Stimulated activated CD4-positive, alpha-beta T cell treated with anti-CD3 and anti-CD28 coated beads, Interleukin-2, amount 100 ng/mL, for 24 hours (primary cell): ENCODE measurements at regions not wholly inside any gene's neighbourhood (a gene's known extent, or its start where the extent isn't known, plus 50 kb on each side); places are given as distances from the start of the nearest gene placed in this dataset.
"Not testable (repeated sequence)": the region's sequence is repeated elsewhere in the genome, so short reads cannot be mapped to it uniquely, and the experiment has no call there.

Experiments used
- DNase-seq, 2 donors: peaks; one replicate each; pipeline ENCODE4 v3.0.0-alpha.2; 2020

- DNase-seq: no peak
These were observed 186.9 kb upstream of the SALL3 start for GRCh38 chr18:78792736-78793135.

- no peak for DNase-seq
These were observed 186.1 kb upstream of the SALL3 start for GRCh38 chr18:78793313-78794070.

- no peak for DNase-seq
These were observed 185.6 kb upstream of the SALL3 start for GRCh38 chr18:78794071-78794430.

DNA sequence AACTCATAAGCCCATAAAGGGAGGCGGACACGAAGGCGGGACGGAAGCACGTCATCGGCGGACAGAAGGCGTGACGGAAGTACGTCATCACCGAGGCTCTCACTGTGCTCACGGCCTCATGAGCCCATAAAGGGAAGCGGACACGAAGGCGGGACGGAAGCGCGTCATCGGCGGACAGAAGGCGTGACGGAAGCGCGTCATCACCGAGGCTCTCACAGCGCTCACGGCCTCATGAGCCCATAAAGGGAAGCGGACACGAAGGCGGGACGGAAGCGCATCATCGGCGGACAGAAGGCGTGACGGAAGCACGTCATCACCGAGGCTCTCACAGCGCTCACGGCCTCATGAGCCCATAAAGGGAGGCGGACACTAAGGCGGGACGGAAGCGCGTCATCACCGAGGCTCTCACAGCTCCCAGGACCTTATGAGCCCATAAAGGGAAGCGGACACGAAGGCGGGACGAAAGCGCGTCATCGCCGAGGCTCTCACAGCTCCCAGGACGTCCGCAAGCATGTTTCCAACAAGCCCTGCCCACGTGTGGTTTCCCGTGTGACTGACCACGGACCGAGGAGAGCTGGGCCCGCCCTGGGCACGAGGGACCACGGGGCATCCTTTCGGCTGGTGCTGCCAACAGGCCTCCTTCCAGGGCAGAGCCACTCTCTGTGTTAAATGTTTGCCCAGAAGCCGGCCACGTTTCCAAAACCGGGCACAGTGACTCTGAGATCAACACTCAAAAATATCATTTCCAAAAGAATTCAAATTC is 182.7 kb upstream of the SALL3 start:
- DNase-seq: no peak

GRCh38 chr18:78797499-78797898 is 182.1 kb upstream of the SALL3 start:
- DNase-seq: no peak

- DNase-seq: no peak
These were observed 181.0 kb upstream of the SALL3 start for GRCh38 chr18:78798402-78799175.

DNA sequence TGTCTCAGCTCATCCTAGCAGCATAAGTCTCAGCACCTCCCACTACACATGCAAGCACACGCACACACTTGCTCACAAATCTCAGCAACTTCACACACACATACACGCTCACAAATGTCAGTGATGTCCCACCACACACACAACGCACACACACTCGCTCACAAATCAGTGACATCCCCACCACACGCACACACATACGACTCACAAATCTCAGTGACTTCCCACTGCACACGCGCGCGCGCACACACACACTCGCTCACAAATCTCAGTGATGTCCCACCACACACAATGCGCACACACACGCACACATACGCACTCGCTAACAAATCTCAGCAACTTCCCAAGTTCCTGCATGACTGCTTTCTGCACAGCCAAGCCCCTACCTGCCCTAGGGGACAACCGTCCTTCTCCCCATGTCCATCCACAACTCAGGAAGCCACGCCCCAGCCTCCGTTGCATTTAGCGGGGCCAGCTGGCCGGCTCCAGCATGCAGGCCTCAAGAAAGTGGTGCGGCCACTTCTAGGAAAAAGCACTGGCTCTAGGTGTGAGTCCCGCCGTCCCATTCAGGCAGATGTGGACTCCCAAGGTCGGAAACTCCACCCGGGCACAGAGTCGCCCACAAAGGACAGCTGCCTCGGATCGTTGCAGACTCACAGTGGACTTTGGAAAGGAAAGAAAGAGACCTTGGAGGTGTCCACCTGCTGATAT is 180.1 kb upstream of the SALL3 start:
- DNase-seq: no peak

DNA sequence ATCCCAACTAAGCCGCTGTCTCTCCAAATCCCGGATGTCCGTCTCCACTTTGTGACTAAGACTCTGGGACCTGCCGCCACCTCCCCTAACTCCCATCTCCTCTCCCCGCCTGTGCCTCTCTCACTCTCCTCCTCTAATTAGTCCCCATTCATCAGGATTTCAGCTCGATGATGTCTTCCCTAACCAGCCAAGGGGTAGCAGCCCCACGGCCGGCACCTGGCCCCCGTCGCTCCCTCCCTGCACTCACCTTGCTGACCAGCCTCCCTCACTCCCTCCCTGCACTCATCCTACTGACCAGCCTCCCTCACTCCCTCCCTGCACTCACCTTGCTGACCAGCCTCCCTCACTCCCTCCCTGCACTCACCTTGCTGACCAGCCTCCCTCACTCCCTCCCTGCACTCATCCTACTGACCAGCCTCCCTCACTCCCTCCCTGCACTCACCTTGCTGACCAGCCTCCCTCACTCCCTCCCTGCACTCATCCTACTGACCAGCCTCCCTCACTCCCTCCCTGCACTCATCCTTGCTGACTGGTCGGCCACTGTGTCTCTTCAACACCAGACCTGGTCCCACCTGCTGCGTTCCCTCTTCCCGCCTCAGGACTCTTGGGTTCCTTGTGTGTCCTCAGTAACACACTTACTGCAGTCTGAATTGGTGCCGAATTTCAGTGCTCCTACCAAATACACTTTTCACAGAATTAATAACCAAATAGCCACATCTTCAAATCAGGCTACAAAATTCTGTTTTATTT is 179.3 kb upstream of the SALL3 start:
- not testable (repeated sequence) for DNase-seq

DNA sequence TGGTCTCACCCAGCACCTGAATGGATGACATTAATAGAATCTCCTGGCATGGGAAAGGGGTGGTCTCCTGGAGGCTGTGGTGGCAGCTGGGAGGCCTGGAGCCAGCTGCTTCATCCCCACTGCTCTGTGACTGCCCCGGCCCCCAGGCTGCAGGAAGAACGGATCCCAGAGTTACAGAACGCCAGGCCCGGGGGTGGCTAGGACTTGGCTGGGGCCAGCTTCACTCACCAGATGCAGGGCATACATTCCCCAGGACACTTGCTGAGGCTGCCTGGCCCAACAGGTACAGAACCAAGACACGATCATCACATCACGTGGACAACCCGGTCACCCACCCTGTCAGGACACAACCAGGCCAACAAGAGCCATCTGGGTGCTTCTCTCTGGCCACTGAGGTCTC is 178.6 kb upstream of the SALL3 start:
- DNase-seq: no peak

DNA sequence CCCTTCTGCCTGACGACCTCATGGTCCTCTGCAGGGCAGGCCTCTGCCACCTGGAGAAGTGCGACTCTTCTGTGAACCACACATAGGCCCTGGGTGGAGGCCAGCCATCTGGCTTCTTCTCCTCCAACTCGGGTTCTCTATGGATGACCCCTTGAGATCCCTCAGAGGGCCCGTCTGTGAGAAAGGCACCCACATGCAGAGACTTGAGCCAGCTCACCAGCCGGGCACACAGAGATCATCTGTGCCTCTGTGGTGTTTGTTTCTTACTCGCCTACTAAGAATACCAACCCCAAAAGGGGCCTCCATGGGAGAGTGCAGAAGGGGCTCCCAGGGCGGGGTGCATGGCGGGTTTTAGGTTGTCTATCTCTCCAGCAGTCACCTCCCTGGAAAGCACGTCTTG is 176.5 kb upstream of the SALL3 start:
- no peak for DNase-seq

DNA sequence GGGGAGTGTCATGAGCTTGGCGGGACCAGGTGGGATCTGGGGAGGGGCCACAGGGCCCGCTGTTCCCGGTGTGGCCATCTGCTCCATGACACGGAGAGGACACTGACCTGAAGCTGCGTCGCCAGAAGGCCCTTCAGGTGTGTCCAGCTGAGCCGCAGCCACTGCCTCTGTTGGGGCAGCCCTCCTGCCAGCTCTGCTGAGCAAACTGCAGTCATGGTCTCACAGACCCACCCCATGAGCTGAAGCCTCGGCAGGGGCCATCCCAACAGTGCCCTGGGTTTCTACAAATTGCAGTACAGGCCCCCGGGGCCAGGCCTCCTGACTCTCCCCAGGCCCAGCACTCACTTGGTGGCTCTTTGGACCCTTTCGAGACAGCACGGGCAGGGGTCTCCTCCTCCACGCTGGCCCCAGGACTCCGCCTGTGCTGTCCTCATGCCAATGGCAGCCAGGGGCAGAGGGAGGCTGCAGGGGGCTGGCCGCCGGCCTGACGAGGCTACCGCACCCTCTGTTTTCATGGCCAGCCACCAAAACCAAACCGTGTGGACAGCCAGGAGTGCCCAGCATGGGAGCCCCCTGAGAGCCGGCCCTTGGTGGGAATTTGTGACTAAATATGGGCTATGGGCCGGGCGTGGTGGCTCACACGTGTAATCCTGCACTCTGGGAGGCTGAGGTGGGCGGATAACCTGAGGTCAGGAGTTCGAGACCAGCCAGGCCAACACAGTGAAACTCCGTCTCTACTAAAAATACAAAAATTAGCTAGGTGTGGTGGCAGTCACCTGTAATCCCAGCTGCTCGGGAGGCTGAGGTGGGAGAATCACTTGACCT is 175.2 kb upstream of the SALL3 start:
- no peak for DNase-seq

DNA sequence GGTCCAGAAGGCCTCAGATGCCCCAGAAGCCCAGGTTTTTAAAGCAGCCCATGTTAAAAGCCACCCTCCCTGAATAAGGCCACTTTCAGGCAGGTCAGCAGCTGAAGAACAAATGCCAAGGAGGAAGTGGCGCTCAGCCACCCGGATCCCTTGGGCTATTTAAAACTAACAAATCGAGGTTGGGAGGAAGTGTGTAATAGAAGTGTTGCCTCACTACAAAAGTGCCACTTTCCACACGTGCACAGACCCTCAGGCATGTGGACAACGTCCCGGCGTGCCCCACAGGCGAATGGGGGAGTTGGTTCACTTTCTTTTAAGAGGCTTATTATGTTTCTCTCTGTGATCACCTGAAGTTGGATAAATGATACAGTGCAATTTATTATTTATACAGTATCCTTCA is 173.8 kb upstream of the SALL3 start:
- DNase-seq: no peak

GRCh38 chr18:78807668-78808067 is 171.9 kb upstream of the SALL3 start:
- no peak for DNase-seq

DNA sequence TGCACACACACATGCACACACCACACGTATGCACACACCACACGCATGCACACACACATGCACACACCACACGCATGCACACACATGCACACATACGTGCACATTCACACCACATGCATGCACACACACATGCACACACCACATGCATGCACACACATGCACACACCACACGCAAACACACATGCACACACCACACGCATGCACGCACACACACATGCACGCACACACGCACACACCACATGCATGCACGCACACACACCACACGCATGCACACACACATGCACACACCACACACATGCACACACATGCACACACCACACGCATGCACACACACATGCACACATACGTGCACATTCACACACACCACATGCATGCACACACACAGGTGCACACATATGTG is 169.8 kb upstream of the SALL3 start:
- DNase-seq: no peak

DNA sequence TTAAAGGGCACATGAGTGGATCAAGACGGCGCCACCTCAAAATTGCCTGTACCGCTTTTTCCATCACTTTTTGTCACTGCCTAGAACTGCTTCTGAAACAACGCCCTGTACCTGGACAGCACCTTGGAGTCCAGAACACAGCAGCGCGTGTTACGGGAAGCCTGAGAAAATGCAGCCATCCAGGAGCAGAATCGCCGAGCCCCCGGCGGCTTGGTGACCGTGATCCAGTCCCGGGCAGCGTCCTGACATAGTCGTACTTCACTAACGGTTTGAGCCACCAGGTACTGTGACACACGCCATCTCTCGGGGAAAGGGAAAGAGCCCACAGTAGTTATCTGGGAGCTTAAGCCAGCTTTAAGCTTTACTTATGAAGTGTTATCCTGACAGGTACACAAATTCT is 168.9 kb upstream of the SALL3 start:
- no peak for DNase-seq

DNA sequence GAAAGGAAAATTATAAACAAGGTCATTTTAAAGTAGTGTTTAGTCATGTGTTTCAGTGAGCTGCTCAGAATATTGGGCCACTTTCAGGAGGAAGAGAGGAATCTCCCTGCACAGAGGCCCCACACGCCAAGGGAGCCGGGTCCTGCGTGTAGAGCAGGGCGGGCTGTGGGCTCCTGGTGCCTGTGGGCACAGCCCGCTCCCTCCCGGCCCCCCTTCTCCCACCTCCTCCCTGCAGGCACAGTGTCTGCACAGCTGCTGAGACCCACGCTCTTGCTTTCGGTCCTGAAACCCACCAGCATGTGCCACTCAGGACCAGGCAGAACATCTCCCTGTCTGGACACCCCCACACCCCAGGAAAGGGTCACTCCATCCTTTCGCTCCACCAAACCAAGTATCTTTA is 167.6 kb upstream of the SALL3 start:
- DNase-seq: no peak

DNA sequence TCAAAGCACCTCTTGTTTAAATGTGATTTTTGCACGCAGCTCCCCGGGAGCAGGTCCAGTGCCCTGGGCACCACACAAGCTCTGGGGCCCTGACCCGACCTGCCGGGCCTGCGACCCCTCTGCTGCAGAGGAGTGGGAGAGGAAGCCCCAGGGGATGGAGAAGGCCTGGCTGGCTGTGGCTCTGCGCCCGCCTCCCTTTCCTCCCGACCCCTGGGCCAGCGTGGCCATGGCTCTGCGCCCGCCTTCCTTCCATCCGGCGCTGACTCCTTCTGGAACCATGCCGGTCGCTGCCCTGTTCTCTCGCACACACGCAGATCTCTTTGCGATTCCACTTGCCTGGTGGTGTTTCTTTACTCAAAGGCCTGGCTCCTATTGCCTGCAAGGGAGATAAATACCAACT is 166.5 kb upstream of the SALL3 start:
- no peak for DNase-seq

- DNase-seq: no peak
These were observed 165.5 kb upstream of the SALL3 start for GRCh38 chr18:78813936-78814710.

- DNase-seq: no peak
These were observed 164.9 kb upstream of the SALL3 start for GRCh38 chr18:78814766-78815165.

- no peak for DNase-seq
These were observed 163.5 kb upstream of the SALL3 start for GRCh38 chr18:78816114-78816513.

DNA sequence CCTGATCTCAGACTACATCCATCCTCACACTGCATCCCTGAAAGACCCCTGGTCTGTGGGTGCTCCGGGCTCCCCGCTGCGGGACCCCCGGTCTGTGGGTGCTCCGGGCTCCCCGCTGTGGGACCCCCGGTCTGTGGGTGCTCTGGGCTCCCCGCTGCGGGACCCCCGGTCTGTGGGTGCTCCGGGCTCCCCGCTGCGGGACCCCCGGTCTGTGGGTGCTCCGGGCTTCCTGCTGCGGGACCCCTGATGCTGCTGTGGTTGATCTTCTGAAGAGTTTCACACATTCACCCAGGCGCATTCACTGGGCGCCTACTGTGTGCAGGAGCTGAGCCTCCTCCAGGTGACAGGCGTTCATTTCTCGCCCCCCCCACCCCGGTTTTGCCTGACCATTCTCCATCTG is 162.7 kb upstream of the SALL3 start:
- no peak for DNase-seq
